ENCODE measurements at regions not wholly inside any gene's neighbourhood (a gene's known extent, or its start where the extent isn't known, plus 50 kb on each side); places are given as distances from the start of the nearest gene placed in this dataset.

GRCh38 chr18:45266023-45266422, 349.3 kb upstream of the SLC14A2 start:
- DNase-seq (ENCODE audit: low read depth in 2 of 2), result no peak

GRCh38 chr18:45267622-45268021, 347.7 kb upstream of the SLC14A2 start:
- no peak for DNase-seq (ENCODE audit: low read depth in 2 of 2)

- no peak for DNase-seq (ENCODE audit: low read depth in 2 of 2)
Measured at GRCh38 chr18:45268583-45268982, 346.7 kb upstream of the SLC14A2 start.

- no peak for DNase-seq (ENCODE audit: low read depth in 2 of 2)
Measured at GRCh38 chr18:45270289-45270771, 344.9 kb upstream of the SLC14A2 start.

- no peak for DNase-seq (ENCODE audit: low read depth in 2 of 2)
Measured at GRCh38 chr18:45274026-45274425, 341.2 kb upstream of the SLC14A2 start.

GRCh38 chr18:45275367-45276113, 339.7 kb upstream of the SLC14A2 start:
- DNase-seq (ENCODE audit: low read depth in 2 of 2), result no peak

GRCh38 chr18:45276878-45277277, 338.4 kb upstream of the SLC14A2 start:
- DNase-seq (ENCODE audit: low read depth in 2 of 2), result no peak

GRCh38 chr18:45277908-45278307, 337.4 kb upstream of the SLC14A2 start:
- no peak for DNase-seq (ENCODE audit: low read depth in 2 of 2)

GRCh38 chr18:45280481-45281276, 334.6 kb upstream of the SLC14A2 start:
- no peak for DNase-seq (ENCODE audit: low read depth in 2 of 2)

GRCh38 chr18:45282101-45282812, 333.0 kb upstream of the SLC14A2 start:
- no peak for DNase-seq (ENCODE audit: low read depth in 2 of 2)

- no peak for DNase-seq (ENCODE audit: low read depth in 2 of 2)
Measured at GRCh38 chr18:45284174-45284573, 331.1 kb upstream of the SLC14A2 start.

GRCh38 chr18:45284851-45285250, 330.4 kb upstream of the SLC14A2 start:
- DNase-seq (ENCODE audit: low read depth in 2 of 2), result no peak

GRCh38 chr18:45285251-45285650, 330.0 kb upstream of the SLC14A2 start:
- DNase-seq (ENCODE audit: low read depth in 2 of 2), result no peak

GRCh38 chr18:45286431-45286830, 328.8 kb upstream of the SLC14A2 start:
- no peak for DNase-seq (ENCODE audit: low read depth in 2 of 2)

- DNase-seq (ENCODE audit: low read depth in 2 of 2), result no peak
Measured at GRCh38 chr18:45287531-45287930, 327.7 kb upstream of the SLC14A2 start.

- no peak for DNase-seq (ENCODE audit: low read depth in 2 of 2)
Measured at GRCh38 chr18:45290364-45290763, 324.9 kb upstream of the SLC14A2 start.

GRCh38 chr18:45291621-45292615, 323.4 kb upstream of the SLC14A2 start:
- no peak for DNase-seq (ENCODE audit: low read depth in 2 of 2)

- no peak for DNase-seq (ENCODE audit: low read depth in 2 of 2)
Measured at GRCh38 chr18:45295388-45295787, 319.9 kb upstream of the SLC14A2 start.

GRCh38 chr18:45298986-45299385, 316.3 kb upstream of the SLC14A2 start:
- no peak for DNase-seq (ENCODE audit: low read depth in 2 of 2)

- no peak for DNase-seq (ENCODE audit: low read depth in 2 of 2)
Measured at GRCh38 chr18:45303026-45303425, 312.2 kb upstream of the SLC14A2 start.

- no peak for DNase-seq (ENCODE audit: low read depth in 2 of 2)
Measured at GRCh38 chr18:45304558-45304957, 310.7 kb upstream of the SLC14A2 start.
